Liver (tissue), 2 donors: ENCODE measurements at regions not wholly inside any gene's neighbourhood (a gene's known extent, or its start where the extent isn't known, plus 50 kb on each side); places are given as distances from the start of the nearest gene placed in this dataset.

Source experiments
- CTCF ChIP-seq: fragments of 150-350 bp; IDR thresholded peaks from 2 replicates; pipeline ENCODE4 v1.5.1; 2017; ENCODE audit warnings: improper control_type of control experiment, low read depth, low read length; ENCODE audit not compliant: missing input control
- ZBTB33 ChIP-seq: IDR thresholded peaks from 2 replicates; pipeline ENCODE4 v1.6.1; 2016; ENCODE audit warnings: antibody characterized with exemption
- TF ChIP-seq, protein P1 (sequence below): IDR thresholded peaks from 2 replicates; pipeline ENCODE4 v1.6.1; 2016; ENCODE audit warnings: antibody characterized with exemption, mild to moderate bottlenecking
- donor health status: healthy.

GRCh38 chr4:156344397-156344796 is 390.7 kb upstream of the CTSO start:
- TF ChIP-seq CTCF = no peak
- no peak for TF ChIP-seq ZBTB33
- TF ChIP-seq, protein P1, sequence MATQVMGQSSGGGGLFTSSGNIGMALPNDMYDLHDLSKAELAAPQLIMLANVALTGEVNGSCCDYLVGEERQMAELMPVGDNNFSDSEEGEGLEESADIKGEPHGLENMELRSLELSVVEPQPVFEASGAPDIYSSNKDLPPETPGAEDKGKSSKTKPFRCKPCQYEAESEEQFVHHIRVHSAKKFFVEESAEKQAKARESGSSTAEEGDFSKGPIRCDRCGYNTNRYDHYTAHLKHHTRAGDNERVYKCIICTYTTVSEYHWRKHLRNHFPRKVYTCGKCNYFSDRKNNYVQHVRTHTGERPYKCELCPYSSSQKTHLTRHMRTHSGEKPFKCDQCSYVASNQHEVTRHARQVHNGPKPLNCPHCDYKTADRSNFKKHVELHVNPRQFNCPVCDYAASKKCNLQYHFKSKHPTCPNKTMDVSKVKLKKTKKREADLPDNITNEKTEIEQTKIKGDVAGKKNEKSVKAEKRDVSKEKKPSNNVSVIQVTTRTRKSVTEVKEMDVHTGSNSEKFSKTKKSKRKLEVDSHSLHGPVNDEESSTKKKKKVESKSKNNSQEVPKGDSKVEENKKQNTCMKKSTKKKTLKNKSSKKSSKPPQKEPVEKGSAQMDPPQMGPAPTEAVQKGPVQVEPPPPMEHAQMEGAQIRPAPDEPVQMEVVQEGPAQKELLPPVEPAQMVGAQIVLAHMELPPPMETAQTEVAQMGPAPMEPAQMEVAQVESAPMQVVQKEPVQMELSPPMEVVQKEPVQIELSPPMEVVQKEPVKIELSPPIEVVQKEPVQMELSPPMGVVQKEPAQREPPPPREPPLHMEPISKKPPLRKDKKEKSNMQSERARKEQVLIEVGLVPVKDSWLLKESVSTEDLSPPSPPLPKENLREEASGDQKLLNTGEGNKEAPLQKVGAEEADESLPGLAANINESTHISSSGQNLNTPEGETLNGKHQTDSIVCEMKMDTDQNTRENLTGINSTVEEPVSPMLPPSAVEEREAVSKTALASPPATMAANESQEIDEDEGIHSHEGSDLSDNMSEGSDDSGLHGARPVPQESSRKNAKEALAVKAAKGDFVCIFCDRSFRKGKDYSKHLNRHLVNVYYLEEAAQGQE = no peak
